ACC112 (cell line): ENCODE measurements at regions not wholly inside any gene's neighbourhood (a gene's known extent, or its start where the extent isn't known, plus 50 kb on each side); places are given as distances from the start of the nearest gene placed in this dataset.

Experiments used
- H2AFZ ChIP-seq: fragments of 200-600 bp; sonication (generic); one replicate; pipeline ENCODE4 v1.6.0; 2017; ENCODE audit warnings: antibody characterized with exemption, low read length; ENCODE audit not compliant: unreplicated experiment
- H3K27ac ChIP-seq: fragments of 200-600 bp; sonication (generic); 2 replicates; pipeline ENCODE4 v1.5.1; 2014; ENCODE audit warnings: low read depth, mild to moderate bottlenecking, antibody characterized with exemption, low read length, moderate library complexity
- H3K27me3 ChIP-seq: fragments of 200-600 bp; sonication (generic); 2 replicates; pipeline ENCODE4 v1.6.1; 2014; ENCODE audit warnings: mild to moderate bottlenecking, antibody characterized with exemption, low read length, moderate library complexity, mixed read lengths; ENCODE audit not compliant: insufficient read depth
- H3K36me3 ChIP-seq: fragments of 200-600 bp; sonication (generic); 2 replicates; pipeline ENCODE4 v1.6.1; 2016; ENCODE audit warnings: mild to moderate bottlenecking, antibody characterized with exemption, low read length, moderate library complexity, mixed read lengths; ENCODE audit not compliant: insufficient read depth
- H3K4me1 ChIP-seq: fragments of 200-600 bp; sonication (generic); one replicate; pipeline ENCODE4 v1.6.1; 2016; ENCODE audit warnings: low read length, mixed read lengths; ENCODE audit not compliant: insufficient read depth, unreplicated experiment, control insufficient read depth
- H3K4me3 ChIP-seq: fragments of 200-600 bp; sonication (generic); 2 replicates; pipeline ENCODE4 v1.5.1; 2014; ENCODE audit warnings: mild to moderate bottlenecking, low read depth, low read length
- H3K79me2 ChIP-seq: fragments of 200-600 bp; sonication (generic); one replicate; pipeline ENCODE4 v1.6.0; 2016; ENCODE audit warnings: low read length; ENCODE audit not compliant: control insufficient read depth, unreplicated experiment, insufficient read depth

DNA sequence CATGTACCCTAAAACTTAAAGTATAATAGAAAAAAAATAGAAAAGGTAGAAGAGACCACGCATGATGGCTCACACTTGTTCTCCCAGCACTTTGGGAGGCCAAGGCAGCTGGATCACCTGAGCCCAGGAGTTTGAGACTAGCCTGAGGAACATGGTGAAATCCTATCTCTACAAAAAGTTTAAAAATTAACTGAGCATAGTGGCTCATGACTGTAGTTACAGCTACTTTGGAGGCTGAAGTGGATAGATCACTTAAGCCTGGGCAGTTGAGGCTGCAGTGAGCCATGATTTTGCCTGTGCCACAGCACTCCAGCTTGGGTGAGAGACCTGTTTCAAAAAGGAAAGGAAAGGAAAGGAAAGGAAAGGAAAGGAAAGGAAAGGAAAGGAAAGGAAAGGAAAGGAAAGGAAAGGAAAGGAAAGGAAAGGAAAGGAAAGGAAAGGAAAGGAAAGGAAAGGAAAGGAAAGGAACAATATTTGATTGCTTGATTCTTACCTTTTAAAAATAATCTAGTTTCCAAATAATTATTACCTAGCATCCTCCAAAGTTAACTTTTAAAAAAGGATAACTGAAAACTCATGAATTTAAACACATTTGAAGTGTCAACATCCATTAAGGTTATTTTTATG, 99.9 kb upstream of the PAX6 start:
- Histone ChIP-seq H2AFZ (no peak overlapping the region), H3K79me2 (no peaks in the 10 kb centered on the region), H3K27ac (no peak overlapping the region), H3K4me3 (no peak overlapping the region), H3K36me3 (no peaks in the 10 kb centered on the region), H3K4me1 (no peaks in the 10 kb centered on the region), H3K27me3 (peaks cover 55% of the 10 kb centered on the region)

DNA sequence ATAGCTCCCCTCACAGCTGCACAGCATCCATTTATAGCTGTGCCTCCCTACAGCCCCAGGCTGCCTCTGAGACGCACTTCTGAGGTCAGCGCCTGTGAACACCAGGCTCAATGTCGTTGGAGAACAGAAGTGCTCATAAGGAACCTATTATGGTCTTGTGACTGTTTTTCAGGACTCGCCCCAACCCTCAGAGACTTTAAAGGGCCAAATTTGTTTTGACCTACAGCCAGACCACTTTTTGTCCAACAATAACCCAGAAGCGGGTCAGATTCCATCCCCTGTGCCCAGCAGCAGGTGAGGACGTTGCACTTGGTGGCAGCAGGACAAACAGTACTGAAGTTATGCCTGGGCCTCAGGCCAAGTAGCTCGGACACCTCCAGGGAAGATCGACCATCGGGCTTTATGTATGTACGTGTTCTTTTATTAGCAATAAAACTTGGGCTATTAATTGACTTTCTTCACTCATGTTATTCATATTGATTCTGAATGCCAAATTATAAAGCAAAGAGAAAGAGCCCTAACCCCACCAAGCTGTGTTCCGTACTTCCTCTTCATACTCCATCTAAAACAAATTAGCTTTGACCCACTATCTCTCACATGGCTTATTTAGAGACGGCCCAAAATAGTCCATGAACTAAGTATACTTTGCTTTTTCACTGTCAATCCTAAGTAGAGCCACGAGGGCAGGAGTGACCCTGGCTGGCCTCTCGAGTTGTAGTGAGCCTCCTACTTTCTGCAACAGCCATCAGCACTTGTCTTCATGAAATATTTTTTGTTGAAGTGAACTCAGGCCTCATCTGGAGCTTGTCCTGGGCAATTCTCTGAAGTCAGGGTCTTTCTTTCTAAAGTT, 92.3 kb upstream of the PAX6 start:
- Histone ChIP-seq H3K4me3 (no peak overlapping the region), H3K36me3 (no peaks in the 10 kb centered on the region), H3K4me1 (no peaks in the 10 kb centered on the region)

GRCh38 chr11:31902706-31903105, 91.6 kb upstream of the PAX6 start:
- Histone ChIP-seq H3K79me2 (no peaks in the 10 kb centered on the region), H3K4me3 (no peak overlapping the region), H2AFZ (no peak overlapping the region), H3K27me3 (peaks cover 33% of the 10 kb centered on the region), H3K4me1 (no peaks in the 10 kb centered on the region), H3K27ac (no peak overlapping the region), H3K36me3 (no peaks in the 10 kb centered on the region)

More for the DNA sequence above, 92.3 kb upstream of the PAX6 start:
- Histone ChIP-seq H3K27ac (no peak overlapping the region), H2AFZ (no peak overlapping the region), H3K79me2 (no peaks in the 10 kb centered on the region), H3K27me3 (peaks cover 34% of the 10 kb centered on the region)

- Histone ChIP-seq H3K79me2 (no peaks in the 10 kb centered on the region), H3K27me3 (peaks cover 12% of the 10 kb centered on the region; the same call in 1 of the 2 replicates)
Measured at GRCh38 chr11:31895926-31896325, 84.8 kb upstream of the PAX6 start.

DNA sequence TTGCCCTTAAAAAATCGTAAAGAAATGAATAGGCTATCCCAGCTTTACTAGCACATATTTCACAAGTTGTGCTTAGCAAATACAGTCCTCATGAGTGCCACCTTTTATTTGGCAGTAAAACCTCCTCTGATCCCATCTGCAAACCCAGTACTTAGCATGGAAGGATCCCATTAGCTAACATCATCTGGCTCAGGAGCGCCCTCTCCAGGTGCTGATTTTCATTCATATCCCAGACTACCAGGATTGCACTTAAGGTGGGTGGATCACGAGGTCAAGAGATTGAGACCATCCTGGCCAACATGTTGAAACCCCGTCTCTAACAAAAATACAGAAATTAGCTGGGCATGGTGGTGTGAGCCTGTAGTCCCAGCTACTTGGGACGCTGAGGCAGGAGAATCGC, 76.1 kb upstream of the PAX6 start:
- H2AFZ ChIP-seq: no peak overlapping the region
- H3K4me1 ChIP-seq: no peaks in the 10 kb centered on the region
- peaks cover 48% of the 10 kb centered on the region for H3K27me3 ChIP-seq
- H3K4me3 ChIP-seq: no peak overlapping the region
- H3K36me3 ChIP-seq: no peaks in the 10 kb centered on the region
- H3K27ac ChIP-seq: no peak overlapping the region
- H3K79me2 ChIP-seq: no peaks in the 10 kb centered on the region

More at GRCh38 chr11:31895926-31896325, 84.8 kb upstream of the PAX6 start:
- no peak overlapping the region for H3K4me3 ChIP-seq
- no peak overlapping the region for H3K27ac ChIP-seq
- no peak overlapping the region for H2AFZ ChIP-seq
- H3K36me3 ChIP-seq: no peaks in the 10 kb centered on the region
- peaks cover 13% of the 10 kb centered on the region for H3K4me1 ChIP-seq

GRCh38 chr11:31884080-31884479, 73.0 kb upstream of the PAX6 start:
- H3K27me3 ChIP-seq: peaks cover 71% of the 10 kb centered on the region
- no peak overlapping the region for H3K4me3 ChIP-seq
- H3K79me2 ChIP-seq: no peaks in the 10 kb centered on the region
- no peaks in the 10 kb centered on the region for H3K4me1 ChIP-seq
- no peaks in the 10 kb centered on the region for H3K36me3 ChIP-seq
- H3K27ac ChIP-seq: no peak overlapping the region
- no peak overlapping the region for H2AFZ ChIP-seq

DNA sequence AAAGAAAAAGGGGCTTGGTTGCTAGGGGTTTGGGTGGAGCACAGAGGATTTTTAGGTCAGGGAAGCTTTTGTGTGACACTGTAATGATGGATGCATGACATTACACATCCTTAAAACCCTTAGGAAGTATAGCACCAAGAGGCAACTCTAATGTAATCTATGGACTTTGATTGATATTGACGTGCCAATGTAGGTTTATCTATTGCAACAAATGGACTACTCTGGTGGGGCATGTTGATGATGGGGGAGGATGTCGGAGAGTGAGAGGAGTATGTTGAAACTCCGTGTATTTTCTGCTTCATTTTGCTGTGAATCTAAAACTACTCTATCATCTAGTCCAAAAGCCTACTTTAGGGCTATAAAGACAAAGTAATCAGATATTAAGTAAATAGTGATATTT, 72.3 kb upstream of the PAX6 start:
- Histone ChIP-seq H3K27ac (no peak overlapping the region), H3K79me2 (no peaks in the 10 kb centered on the region), H3K4me1 (no peaks in the 10 kb centered on the region), H3K27me3 (peaks cover 77% of the 10 kb centered on the region), H3K4me3 (no peak overlapping the region), H3K36me3 (no peaks in the 10 kb centered on the region), H2AFZ (no peak overlapping the region)

- no peaks in the 10 kb centered on the region for H3K36me3 ChIP-seq
- no peaks in the 10 kb centered on the region for H3K79me2 ChIP-seq
- H3K4me3 ChIP-seq: no peak overlapping the region
- peaks cover 81% of the 10 kb centered on the region for H3K27me3 ChIP-seq
- H3K27ac ChIP-seq: no peak overlapping the region
- no peaks in the 10 kb centered on the region for H3K4me1 ChIP-seq
- no peak overlapping the region for H2AFZ ChIP-seq
Measured at GRCh38 chr11:31882951-31883392, 71.8 kb upstream of the PAX6 start.

DNA sequence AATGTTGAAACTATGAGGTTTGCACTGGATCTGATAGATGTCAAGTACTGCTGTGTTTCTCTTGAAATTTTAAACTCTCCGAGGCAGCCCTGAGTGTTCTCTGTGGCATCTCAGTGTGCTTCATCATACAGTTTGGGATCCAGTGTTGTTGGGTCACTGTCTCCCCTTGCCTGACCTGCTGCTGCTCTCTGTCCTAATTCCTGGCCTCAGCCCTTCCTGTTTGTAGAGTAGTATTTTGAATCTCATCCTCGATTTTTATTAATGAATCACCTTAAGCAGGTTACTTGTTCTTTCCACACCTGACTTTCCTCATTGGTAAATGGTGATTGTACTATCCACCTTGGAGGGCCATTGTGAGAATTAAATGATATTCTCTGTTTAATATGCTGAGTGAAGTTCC, 70.7 kb upstream of the PAX6 start:
- H3K79me2 ChIP-seq: no peaks in the 10 kb centered on the region
- no peak overlapping the region for H3K4me3 ChIP-seq
- no peaks in the 10 kb centered on the region for H3K36me3 ChIP-seq
- H3K4me1 ChIP-seq: no peaks in the 10 kb centered on the region
- H3K27ac ChIP-seq: no peak overlapping the region
- peaks cover 88% of the 10 kb centered on the region for H3K27me3 ChIP-seq
- no peak overlapping the region for H2AFZ ChIP-seq

DNA sequence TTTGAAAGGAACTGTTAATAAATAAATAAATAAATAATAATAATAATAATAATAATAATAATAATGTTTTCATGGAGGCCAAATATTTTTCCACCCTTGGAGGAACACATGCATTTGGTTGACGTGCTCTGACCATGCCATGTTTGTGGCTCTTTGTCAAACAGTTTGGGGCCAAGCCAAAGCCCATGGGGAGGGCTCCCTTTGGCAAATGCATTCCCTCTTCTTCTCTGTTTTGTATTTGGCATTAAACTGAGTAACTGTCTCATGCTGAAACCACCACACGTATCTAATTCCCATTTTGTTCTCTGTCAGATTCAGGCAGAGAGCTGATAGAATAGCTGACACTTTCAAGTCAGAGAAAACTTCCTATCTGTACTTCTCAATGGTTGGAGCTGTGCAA, 68.6 kb upstream of the PAX6 start:
- H3K36me3 ChIP-seq: no peaks in the 10 kb centered on the region
- peaks cover 90% of the 10 kb centered on the region for H3K27me3 ChIP-seq
- no peaks in the 10 kb centered on the region for H3K79me2 ChIP-seq
- no peak overlapping the region for H3K27ac ChIP-seq
- no peak overlapping the region for H2AFZ ChIP-seq
- no peaks in the 10 kb centered on the region for H3K4me1 ChIP-seq
- no peak overlapping the region for H3K4me3 ChIP-seq

DNA sequence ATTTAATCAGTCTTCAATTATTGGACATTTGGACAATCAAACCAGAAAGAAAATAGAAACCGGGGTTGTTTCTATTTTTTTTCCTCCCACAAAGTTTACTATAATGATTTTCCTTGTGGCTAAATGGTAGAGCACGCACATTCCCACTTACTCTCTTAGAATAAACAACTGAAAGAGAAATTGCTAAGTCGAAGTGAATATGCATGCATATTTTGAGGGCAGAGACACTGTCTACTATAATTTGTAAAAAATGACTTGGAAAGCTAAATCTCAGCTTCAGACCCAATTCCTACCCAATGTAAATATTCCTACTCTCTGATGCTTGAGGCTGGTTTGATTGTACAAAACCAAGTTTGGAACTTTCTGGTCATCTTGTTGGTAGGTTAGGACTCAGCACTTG, 66.7 kb upstream of the PAX6 start:
- Histone ChIP-seq H2AFZ (no peak overlapping the region), H3K27ac (no peak overlapping the region), H3K27me3 (peaks cover 89% of the 10 kb centered on the region)

More for the DNA sequence above, 66.7 kb upstream of the PAX6 start:
- Histone ChIP-seq H3K4me1 (no peaks in the 10 kb centered on the region), H3K4me3 (no peak overlapping the region), H3K79me2 (no peaks in the 10 kb centered on the region), H3K36me3 (no peaks in the 10 kb centered on the region)
